Left cardiac atrium (tissue), 4 donors: ENCODE measurements at regions not wholly inside any gene's neighbourhood (a gene's known extent, or its start where the extent isn't known, plus 50 kb on each side); places are given as distances from the start of the nearest gene placed in this dataset.
"Not testable (repeated sequence)": the region's sequence is repeated elsewhere in the genome, so short reads cannot be mapped to it uniquely, and the experiment has no call there.

Source experiments
- ATAC-seq, 2 donors: fragments of 200-7000 bp; cut with Tn5 transposase; one replicate each; pipeline ENCODE4 v1.9.1; 2020; ENCODE audit warnings: mild to moderate bottlenecking in 2 of 2, moderate library complexity in 2 of 2
- DNase-seq: peaks from one replicate; pipeline ENCODE4 v3.0.0-alpha.2; 2020
- intact Hi-C, 2 donors: fragments of 100-400 bp; cut with DNase I; formaldehyde crosslinking; loops; one replicate each; pipeline versions ENCODE4 v1.14.1 to v1.15.1; 2022 to 2023
- donor health status: DM: no; HTN: yes; CAD: no.
- donor health status: DM: no; HTN: yes; CAD: no; lungs with severe emphysema.
- donor health status: DM: yes; HTN: yes; CAD: no.
- donor health status: Dilated cardiomyopathy.

DNA sequence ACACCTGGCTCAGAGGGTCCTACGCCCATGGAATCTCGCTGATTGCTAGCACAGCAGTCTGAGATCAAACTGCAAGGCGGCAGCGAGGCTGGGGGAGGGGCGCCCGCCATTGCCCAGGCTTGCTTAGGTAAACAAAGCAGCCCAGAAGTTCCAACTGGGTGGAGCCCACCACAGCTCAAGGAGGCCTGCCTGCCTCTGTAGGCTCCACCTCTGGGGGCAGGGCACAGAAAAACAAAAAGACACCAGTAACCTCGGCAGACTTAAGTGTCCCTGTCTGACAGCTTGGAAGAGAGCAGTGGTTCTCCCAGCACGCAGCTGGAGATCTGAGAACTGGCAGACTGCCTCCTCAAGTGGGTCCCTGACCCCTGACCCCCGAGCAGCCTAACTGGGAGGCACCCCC is 281.3 kb downstream of the LMBRD1 start:
- intact Hi-C loops, ATAC-seq, DNase-seq: not testable (repeated sequence)

- ATAC-seq = no peak
- no peak for DNase-seq
- intact Hi-C loops = no loop called here
Measured at GRCh38 chr6:69494595-69494994, 302.2 kb downstream of the LMBRD1 start.

GRCh38 chr6:69489970-69490369 is 306.8 kb downstream of the LMBRD1 start:
- ATAC-seq = no peak

DNA sequence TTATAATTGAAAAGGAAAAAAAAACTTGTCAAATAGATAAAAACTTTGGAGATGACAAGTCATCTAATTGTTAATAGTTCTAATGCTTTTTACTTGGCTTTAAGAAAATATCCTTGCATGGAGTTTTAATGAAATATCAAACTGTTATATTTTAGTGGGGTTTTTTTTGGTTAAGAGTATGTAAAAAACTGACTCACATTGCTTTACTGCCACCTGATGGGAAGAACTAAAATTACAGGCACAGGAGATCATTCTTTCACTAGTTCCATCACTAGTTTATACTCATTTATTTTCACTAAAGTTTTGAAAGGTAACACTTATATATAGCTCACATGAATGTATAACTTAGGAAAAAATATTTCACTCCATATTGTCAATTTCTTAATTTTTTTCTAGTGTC is 309.1 kb downstream of the LMBRD1 start:
- no peak for DNase-seq
- intact Hi-C loops = no loop called here
- ATAC-seq = no peak

More at GRCh38 chr6:69489970-69490369, 306.8 kb downstream of the LMBRD1 start:
- intact Hi-C loops = no loop called here
- no peak for DNase-seq

DNA sequence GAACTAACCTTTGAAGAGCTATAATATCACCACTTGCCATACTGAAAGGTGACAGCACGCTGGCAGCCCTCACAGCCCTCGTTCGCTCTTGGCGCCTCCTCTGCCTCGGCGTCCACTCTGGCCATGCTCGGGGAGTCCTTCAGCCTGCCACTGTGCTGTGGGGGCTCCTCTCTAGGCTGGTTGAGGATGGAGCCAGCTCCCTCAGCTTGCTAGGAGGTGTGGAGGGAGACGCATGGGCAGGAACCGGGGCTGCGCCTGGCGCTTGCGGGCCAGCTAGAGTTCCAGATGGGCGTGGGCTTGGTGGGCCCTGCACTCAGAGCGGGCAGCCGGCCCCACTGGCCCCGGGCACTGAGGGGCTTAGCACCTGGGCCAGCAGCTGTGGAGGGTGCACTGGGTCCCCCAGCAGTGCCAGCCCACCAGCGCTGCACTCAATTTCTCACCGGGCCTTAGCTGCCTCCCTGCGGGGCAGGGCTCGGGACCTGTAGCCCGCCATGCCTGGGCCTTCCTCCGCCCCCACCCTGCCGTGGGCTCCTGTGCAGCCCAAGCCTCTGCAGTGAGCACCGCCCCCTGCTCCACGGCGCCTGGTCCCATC is 329.7 kb downstream of the LMBRD1 start:
- no peak for DNase-seq
- ATAC-seq = no peak
- intact Hi-C loops = no loop called here

GRCh38 chr6:69465866-69466265 is 330.9 kb downstream of the LMBRD1 start:
- DNase-seq = no peak
- ATAC-seq = no peak
- intact Hi-C loops = no loop called here

- intact Hi-C loops = no loop called here
- no peak for ATAC-seq
- no peak for DNase-seq
Measured at GRCh38 chr6:69456086-69456485, 340.7 kb downstream of the LMBRD1 start.

GRCh38 chr6:69454619-69455018 is 342.2 kb downstream of the LMBRD1 start:
- DNase-seq, intact Hi-C loops, ATAC-seq: not testable (repeated sequence)

- intact Hi-C loops, DNase-seq, ATAC-seq: not testable (repeated sequence)
Measured at GRCh38 chr6:69450493-69450892, 346.3 kb downstream of the LMBRD1 start.

DNA sequence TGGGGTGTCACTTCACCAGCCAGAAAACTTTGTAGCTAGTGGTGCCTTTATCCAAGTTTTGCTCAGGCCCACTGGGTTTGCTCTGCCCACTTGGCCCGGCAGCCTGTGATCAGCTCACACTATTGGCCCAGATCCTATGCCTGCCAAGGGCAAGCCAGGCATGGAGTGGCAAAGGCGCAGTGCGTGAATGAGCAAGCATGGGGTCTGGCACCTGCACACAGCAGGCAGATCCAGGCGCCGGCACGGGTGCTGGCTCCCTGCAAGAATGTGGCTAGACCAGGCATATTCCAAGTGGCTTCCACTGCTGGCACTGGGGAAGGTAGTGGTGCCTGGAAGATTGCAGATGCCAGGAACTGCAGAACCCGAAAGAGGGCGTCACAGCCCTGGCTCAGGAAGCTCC is 346.9 kb downstream of the LMBRD1 start:
- no peak for DNase-seq
- peak in 1 of 2 donors; percentile 53 for ATAC-seq
- intact Hi-C loops = no loop called here
